ENCODE measurements at regions not wholly inside any gene's neighbourhood (a gene's known extent, or its start where the extent isn't known, plus 50 kb on each side); places are given as distances from the start of the nearest gene placed in this dataset.

GRCh38 chr1:221541296-221541695 lies 200.6 kb downstream of the DUSP10 start:
- TF ChIP-seq, protein P1, sequence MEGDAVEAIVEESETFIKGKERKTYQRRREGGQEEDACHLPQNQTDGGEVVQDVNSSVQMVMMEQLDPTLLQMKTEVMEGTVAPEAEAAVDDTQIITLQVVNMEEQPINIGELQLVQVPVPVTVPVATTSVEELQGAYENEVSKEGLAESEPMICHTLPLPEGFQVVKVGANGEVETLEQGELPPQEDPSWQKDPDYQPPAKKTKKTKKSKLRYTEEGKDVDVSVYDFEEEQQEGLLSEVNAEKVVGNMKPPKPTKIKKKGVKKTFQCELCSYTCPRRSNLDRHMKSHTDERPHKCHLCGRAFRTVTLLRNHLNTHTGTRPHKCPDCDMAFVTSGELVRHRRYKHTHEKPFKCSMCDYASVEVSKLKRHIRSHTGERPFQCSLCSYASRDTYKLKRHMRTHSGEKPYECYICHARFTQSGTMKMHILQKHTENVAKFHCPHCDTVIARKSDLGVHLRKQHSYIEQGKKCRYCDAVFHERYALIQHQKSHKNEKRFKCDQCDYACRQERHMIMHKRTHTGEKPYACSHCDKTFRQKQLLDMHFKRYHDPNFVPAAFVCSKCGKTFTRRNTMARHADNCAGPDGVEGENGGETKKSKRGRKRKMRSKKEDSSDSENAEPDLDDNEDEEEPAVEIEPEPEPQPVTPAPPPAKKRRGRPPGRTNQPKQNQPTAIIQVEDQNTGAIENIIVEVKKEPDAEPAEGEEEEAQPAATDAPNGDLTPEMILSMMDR (IDR thresholded peaks at IDR 0.05) = no peak
- TF ChIP-seq POLR2A (IDR thresholded peaks at IDR 0.05) = no peak
- no peak for TF ChIP-seq EP300 (IDR thresholded peaks at IDR 0.05)
